ENCODE measurements at regions not wholly inside any gene's neighbourhood (a gene's known extent, or its start where the extent isn't known, plus 50 kb on each side); places are given as distances from the start of the nearest gene placed in this dataset.

DNA sequence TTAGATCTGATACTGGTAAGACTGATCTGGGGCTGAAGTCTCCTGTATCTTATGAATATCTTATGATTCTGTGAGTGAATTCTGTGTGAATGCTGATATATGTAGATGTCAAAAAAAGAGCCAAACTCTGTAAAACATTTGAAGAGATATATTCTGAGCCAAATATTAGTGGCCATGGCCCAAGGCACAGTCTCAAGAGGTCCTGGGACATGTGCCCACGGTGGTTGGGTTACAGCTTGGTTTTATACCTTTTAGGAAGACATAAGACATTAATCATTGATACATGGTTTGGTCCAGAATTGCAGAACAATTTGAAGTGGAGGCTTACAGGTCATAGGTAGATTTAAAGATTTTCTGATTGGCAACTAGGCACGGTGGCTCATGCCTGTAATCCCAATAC, 118.3 kb downstream of the KCNK1 start:
- TF ChIP-seq, protein P1, sequence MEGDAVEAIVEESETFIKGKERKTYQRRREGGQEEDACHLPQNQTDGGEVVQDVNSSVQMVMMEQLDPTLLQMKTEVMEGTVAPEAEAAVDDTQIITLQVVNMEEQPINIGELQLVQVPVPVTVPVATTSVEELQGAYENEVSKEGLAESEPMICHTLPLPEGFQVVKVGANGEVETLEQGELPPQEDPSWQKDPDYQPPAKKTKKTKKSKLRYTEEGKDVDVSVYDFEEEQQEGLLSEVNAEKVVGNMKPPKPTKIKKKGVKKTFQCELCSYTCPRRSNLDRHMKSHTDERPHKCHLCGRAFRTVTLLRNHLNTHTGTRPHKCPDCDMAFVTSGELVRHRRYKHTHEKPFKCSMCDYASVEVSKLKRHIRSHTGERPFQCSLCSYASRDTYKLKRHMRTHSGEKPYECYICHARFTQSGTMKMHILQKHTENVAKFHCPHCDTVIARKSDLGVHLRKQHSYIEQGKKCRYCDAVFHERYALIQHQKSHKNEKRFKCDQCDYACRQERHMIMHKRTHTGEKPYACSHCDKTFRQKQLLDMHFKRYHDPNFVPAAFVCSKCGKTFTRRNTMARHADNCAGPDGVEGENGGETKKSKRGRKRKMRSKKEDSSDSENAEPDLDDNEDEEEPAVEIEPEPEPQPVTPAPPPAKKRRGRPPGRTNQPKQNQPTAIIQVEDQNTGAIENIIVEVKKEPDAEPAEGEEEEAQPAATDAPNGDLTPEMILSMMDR (conservative IDR thresholded peaks at IDR 0.05; ENCODE audit: control insufficient read depth, insufficient read depth, low read depth, low read length) = no peak
- no peak overlapping the region for H3K4me3 ChIP-seq (ENCODE audit: control insufficient read depth, low read depth, low read length)
- no peak for DNase-seq (ENCODE audit: low read depth)

DNA sequence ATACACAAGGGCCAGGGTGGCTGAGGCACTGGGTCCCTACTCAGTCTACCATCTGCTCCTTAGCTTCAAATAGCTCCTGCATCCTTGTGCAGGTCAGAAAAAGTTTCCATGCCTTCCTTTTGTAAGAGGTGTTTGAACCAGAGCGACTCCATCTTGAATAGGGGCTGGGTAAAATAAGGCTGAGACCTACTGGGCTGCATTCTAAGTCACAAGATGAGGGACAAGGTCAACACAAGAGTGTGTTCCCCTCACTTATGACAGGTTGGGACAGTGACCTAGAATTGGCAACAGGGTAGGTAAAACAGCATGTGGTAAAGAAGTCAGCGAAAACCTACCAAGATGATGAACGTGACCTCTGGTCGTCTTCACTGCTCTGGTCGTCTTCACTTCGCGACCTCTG, 120.5 kb downstream of the KCNK1 start:
- no peak overlapping the region for H3K4me3 ChIP-seq (ENCODE audit: control insufficient read depth, low read depth, low read length)
- no peak for DNase-seq (ENCODE audit: low read depth)
- TF ChIP-seq, protein P1 (conservative IDR thresholded peaks at IDR 0.05; ENCODE audit: control insufficient read depth, insufficient read depth, low read depth, low read length) = no peak

DNA sequence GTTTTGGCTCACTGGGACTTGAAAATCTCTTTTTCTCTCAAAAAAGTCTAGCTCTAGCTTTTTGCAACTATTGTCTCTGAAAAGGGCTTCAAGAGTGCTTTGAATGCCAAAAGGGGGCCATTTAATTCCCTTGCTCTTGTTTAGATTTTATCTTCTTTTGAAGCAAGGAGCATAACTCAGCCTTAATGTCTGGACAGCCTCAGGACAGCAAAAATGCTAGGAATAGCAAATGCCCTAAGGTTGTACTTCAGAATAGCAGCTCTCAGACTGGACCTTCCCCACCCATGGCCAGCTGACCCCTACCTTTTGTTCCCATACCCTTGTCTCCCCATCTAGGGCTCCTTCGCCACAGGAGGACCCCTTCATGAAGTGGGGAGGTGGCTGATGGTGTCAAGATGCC, 121.4 kb downstream of the KCNK1 start:
- TF ChIP-seq, protein P1 (conservative IDR thresholded peaks at IDR 0.05; ENCODE audit: control insufficient read depth, insufficient read depth, low read depth, low read length) = no peak
- DNase-seq (ENCODE audit: low read depth) = no peak

DNA sequence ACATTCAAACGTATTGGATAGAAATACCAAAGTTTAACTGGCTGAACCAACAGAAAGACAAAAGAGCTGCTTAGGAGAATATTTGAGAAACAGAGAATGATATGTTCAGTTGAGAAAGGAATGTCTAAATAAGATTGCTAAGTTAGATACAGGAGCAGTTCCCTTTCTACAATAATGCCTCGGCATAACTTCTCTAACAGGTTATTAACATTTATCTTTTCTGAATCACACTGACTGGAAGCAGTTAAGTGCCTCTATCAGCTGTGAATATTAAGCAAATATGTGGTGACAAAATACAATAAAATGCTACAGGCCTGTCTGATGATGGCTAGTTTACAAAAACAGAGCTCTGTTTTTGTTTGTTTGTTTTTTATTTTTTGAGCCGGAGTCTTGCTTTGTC, 121.9 kb downstream of the KCNK1 start:
- no peak for DNase-seq (ENCODE audit: low read depth)
- H3K4me3 ChIP-seq (ENCODE audit: control insufficient read depth, low read depth, low read length) = no peak overlapping the region
- TF ChIP-seq, protein P1 (conservative IDR thresholded peaks at IDR 0.05; ENCODE audit: control insufficient read depth, insufficient read depth, low read depth, low read length) = no peak

More for the DNA sequence above, 121.4 kb downstream of the KCNK1 start:
- no peak overlapping the region for H3K4me3 ChIP-seq (ENCODE audit: control insufficient read depth, low read depth, low read length)

DNA sequence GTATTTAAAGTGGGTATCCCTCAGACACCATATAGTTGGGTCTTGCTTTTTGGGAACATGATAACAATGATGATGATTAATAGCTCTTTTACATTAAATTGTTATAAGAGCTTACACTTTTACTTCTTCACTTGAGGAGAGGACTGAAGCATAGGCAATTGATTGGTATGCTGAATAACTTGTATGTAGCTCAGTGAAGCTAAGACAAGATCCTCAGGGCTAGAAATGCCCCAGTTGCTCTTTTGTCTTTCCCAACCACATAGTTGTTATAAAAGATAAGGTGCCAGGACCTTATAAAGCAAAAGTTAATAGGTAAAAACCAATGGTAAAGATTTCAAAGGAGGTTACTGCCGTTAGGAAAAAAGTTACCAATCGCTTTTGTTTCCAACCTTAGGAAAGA, 123.4 kb downstream of the KCNK1 start:
- H3K4me3 ChIP-seq (ENCODE audit: control insufficient read depth, low read depth, low read length) = no peak overlapping the region
- TF ChIP-seq, protein P1 (conservative IDR thresholded peaks at IDR 0.05; ENCODE audit: control insufficient read depth, insufficient read depth, low read depth, low read length) = no peak
- DNase-seq (ENCODE audit: low read depth) = no peak

DNA sequence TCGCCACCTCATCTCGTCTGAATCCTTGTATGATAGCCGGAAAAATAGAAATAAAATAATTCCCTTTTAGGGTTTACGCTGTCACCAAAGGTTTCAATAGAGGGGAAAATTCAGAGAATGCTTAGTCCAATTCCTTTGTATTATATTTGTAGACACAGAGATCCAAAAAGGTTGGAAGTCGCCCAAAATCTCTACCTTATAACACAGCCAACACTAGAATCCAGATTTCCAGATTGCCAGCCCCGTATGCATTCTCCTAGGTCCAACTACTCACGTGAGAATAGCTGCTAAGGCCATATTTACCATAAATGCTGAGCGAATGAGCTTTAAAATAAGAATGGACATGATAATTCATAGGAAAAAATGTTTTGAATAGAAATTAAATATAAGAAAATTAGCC, 124.5 kb downstream of the KCNK1 start:
- TF ChIP-seq, protein P1 (conservative IDR thresholded peaks at IDR 0.05; ENCODE audit: control insufficient read depth, insufficient read depth, low read depth, low read length) = no peak
- no peak for DNase-seq (ENCODE audit: low read depth)

DNA sequence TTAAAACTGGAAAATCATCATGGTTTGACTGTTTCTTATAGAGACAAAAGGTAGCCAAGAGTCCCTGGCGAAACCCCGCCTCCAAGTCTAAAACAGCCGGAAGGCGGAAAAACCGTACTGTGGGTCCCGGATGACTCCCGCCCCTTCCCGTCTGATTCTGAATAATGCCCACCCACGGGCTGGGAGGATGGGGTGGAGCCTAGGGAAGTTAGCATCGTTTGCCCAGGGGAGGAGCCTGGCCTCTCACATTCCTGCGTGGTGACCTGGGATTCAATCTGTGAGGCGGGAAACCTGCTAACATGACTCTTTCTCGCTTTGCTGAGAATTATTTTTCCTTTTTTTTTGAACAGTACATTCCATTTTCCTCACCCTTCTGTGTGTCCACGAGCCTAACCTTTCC, 124.9 kb downstream of the KCNK1 start:
- TF ChIP-seq, protein P1 (conservative IDR thresholded peaks at IDR 0.05; ENCODE audit: control insufficient read depth, insufficient read depth, low read depth, low read length) = no peak
- no peak for DNase-seq (ENCODE audit: low read depth)
- H3K4me3 ChIP-seq (ENCODE audit: control insufficient read depth, low read depth, low read length) = no peak overlapping the region

More for the DNA sequence above, 124.5 kb downstream of the KCNK1 start:
- no peak overlapping the region for H3K4me3 ChIP-seq (ENCODE audit: control insufficient read depth, low read depth, low read length)

Data from fibroblast of mammary gland (primary cell).